ENCODE measurements at regions not wholly inside any gene's neighbourhood (a gene's known extent, or its start where the extent isn't known, plus 50 kb on each side); places are given as distances from the start of the nearest gene placed in this dataset.

DNA sequence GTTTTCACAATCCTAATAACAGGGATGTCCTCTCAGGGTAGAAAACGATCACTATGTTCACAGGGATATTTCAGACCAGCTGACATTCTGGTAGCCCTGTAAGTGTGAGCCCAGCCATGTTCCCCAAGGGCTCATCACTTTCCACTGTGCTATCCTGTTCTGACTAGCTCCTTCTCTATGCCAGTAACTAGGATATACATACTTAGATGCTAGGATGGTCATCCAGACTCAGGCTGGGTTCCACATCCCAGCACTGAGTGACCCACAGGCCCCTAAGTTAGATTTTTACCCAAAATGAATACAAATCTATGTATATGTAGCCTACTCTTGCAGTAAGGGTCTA, 83.0 kb downstream of the CD164 start:
- POLR2A ChIA-PET (ENCODE audit: unreplicated experiment) = no interaction called here
- no TSS peak for BruUV-seq (replicated peaks)
- Histone ChIP-seq H3K4me2 (no peak overlapping the region), H2AFZ (no peak overlapping the region), H3K4me1 (replicated peaks; ENCODE audit: insufficient read depth) (peaks cover 22% of the 10 kb centered on the region), H3K36me3 (ENCODE audit: low read depth) (no peaks in the 10 kb centered on the region), H3K9me3 (ENCODE audit: insufficient read depth, low read depth) (no peaks in the 10 kb centered on the region), H3K27me3 (ENCODE audit: insufficient read depth, low read depth) (no peaks in the 10 kb centered on the region), H3K9me2 (ENCODE audit: insufficient read depth) (no peaks in the 10 kb centered on the region), H3F3A (ENCODE audit: insufficient read depth, low read depth) (no peaks in the 10 kb centered on the region), H3K4me3 (no peak overlapping the region), H3K27ac (no peak overlapping the region), H3K79me2 (ENCODE audit: low read depth) (no peaks in the 10 kb centered on the region), H4K20me1 (ENCODE audit: insufficient read depth) (no peaks in the 10 kb centered on the region)
- TF ChIP-seq, protein P1, sequence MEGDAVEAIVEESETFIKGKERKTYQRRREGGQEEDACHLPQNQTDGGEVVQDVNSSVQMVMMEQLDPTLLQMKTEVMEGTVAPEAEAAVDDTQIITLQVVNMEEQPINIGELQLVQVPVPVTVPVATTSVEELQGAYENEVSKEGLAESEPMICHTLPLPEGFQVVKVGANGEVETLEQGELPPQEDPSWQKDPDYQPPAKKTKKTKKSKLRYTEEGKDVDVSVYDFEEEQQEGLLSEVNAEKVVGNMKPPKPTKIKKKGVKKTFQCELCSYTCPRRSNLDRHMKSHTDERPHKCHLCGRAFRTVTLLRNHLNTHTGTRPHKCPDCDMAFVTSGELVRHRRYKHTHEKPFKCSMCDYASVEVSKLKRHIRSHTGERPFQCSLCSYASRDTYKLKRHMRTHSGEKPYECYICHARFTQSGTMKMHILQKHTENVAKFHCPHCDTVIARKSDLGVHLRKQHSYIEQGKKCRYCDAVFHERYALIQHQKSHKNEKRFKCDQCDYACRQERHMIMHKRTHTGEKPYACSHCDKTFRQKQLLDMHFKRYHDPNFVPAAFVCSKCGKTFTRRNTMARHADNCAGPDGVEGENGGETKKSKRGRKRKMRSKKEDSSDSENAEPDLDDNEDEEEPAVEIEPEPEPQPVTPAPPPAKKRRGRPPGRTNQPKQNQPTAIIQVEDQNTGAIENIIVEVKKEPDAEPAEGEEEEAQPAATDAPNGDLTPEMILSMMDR (conservative IDR thresholded peaks at IDR 0.05) = no peak
- no peak for TF ChIP-seq EZH2 (IDR thresholded peaks at IDR 0.05; ENCODE audit: low read depth)
- no peak for DNase-seq
- intact Hi-C loops (cut with micrococcal nuclease; ENCODE audit: unreplicated experiment) = no loop called here
- CTCF ChIA-PET = no interaction called here

DNA sequence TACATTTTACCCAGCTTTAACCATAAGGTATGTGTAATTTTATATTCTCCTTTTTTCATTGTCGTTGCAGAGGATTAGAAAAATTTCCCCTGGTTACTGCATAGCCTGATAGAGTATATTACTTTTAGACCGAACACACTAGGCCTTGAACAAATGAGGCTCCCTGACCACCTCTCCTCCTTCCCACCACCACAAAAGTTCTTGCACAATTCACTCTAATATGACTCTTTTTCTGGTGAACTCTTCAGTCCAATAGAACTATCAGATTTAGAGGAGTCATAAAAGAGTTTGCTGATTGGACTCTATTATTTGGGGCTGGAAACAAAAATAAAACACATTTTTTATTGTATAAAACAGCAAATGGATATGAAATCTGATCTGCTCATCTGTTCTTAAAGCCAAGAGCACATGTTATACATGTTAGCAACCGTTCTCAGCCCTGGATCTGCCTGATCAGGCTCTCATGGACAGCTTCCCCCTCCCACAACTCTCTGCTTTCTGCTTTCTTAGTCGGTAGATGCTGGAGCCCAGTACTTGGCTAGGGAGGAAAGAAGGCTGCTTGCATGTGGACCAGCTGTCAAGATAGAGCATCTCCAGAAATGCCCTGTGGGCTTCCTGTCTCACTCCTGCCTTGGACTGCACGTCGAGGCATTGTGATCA, 83.5 kb downstream of the CD164 start:
- no TSS peak for BruUV-seq (replicated peaks)
- Histone ChIP-seq H3K27ac (no peak overlapping the region), H3K79me2 (ENCODE audit: low read depth) (no peaks in the 10 kb centered on the region), H2AFZ (no peak overlapping the region), H4K20me1 (ENCODE audit: insufficient read depth) (no peaks in the 10 kb centered on the region), H3K27me3 (ENCODE audit: insufficient read depth, low read depth) (no peaks in the 10 kb centered on the region), H3K36me3 (ENCODE audit: low read depth) (no peaks in the 10 kb centered on the region), H3K4me1 (replicated peaks; ENCODE audit: insufficient read depth) (peaks cover 22% of the 10 kb centered on the region), H3K4me2 (no peak overlapping the region), H3K9me3 (ENCODE audit: insufficient read depth, low read depth) (no peaks in the 10 kb centered on the region), H3F3A (ENCODE audit: insufficient read depth, low read depth) (no peaks in the 10 kb centered on the region; the same call in 1 of the 2 replicates), H3K4me3 (no peak overlapping the region), H3K9me2 (ENCODE audit: insufficient read depth) (no peaks in the 10 kb centered on the region)
- no peak for TF ChIP-seq EZH2 (IDR thresholded peaks at IDR 0.05; ENCODE audit: low read depth)
- TF ChIP-seq, protein P1 (conservative IDR thresholded peaks at IDR 0.05) = no peak
- CTCF ChIA-PET = no interaction called here
- POLR2A ChIA-PET (ENCODE audit: unreplicated experiment) = no interaction called here
- intact Hi-C loops (cut with micrococcal nuclease; ENCODE audit: unreplicated experiment) = no loop called here
- no peak for DNase-seq

DNA sequence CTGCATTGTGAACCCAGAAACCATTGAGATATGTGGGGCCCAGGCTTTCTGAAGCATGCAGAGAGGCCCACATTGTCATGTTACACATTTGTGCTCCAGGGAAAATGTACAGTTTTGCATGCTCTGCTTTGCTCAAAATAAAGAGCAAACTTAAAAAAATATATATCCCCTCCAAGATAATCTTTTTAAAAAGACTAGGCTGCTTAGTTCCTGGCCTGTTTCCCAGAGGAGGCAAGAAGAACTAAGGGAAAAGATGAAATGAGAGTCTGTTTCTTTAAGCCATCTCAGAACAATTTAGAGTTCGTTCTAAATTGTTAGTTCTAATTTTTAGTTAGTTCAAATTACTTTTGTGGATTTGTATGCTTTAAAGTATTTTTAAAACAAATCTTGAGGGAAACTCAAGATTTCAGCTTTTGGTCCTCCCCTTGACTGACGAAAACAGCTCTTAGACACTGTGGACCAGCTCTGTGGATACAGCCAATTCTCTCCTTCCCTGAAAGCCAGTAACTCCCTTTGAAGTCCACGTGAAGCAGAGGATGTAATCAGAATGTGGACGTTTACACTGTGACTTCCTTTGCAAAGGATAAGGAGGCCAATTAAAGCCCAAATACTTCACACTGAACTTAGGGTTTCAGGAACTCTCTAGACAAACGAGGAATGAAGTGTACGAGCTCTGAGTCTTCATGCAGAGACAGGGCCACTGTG, 84.7 kb downstream of the CD164 start:
- Histone ChIP-seq H3K9me3 (ENCODE audit: insufficient read depth, low read depth) (no peaks in the 10 kb centered on the region), H2AFZ (no peak overlapping the region), H4K20me1 (ENCODE audit: insufficient read depth) (no peaks in the 10 kb centered on the region), H3K4me2 (no peak overlapping the region), H3K4me3 (no peak overlapping the region), H3K4me1 (replicated peaks; ENCODE audit: insufficient read depth) (peaks cover 31% of the 10 kb centered on the region), H3F3A (ENCODE audit: insufficient read depth, low read depth) (no peaks in the 10 kb centered on the region; the same call in 1 of the 2 replicates), H3K36me3 (ENCODE audit: low read depth) (no peaks in the 10 kb centered on the region), H3K27me3 (ENCODE audit: insufficient read depth, low read depth) (no peaks in the 10 kb centered on the region), H3K79me2 (ENCODE audit: low read depth) (no peaks in the 10 kb centered on the region), H3K27ac (no peak overlapping the region), H3K9me2 (ENCODE audit: insufficient read depth) (no peaks in the 10 kb centered on the region)
- BruUV-seq (replicated peaks) = no TSS peak
- ChIA-PET POLR2A (ENCODE audit: unreplicated experiment) (no interaction called here), CTCF (no interaction called here)
- intact Hi-C loops (cut with micrococcal nuclease; ENCODE audit: unreplicated experiment) = no loop called here
- DNase-seq = no peak
- TF ChIP-seq EZH2 (IDR thresholded peaks at IDR 0.05; ENCODE audit: low read depth) = no peak
- TF ChIP-seq, protein P1 (conservative IDR thresholded peaks at IDR 0.05) = no peak

All from PC-9 (cell line).